HG03469 (cell line): ENCODE measurements at regions not wholly inside any gene's neighbourhood (a gene's known extent, or its start where the extent isn't known, plus 50 kb on each side); places are given as distances from the start of the nearest gene placed in this dataset.
"Not testable (repeated sequence)": the region's sequence is repeated elsewhere in the genome, so short reads cannot be mapped to it uniquely, and the experiment has no call there.

Source experiments
- ATAC-seq: cut with Tn5 transposase; IDR thresholded peaks from one replicate; pipeline ENCODE4 v1.9.1; 2021; ENCODE audit warnings: mild to moderate bottlenecking, moderate library complexity, moderate number of reproducible peaks; ENCODE audit not compliant: unreplicated experiment

DNA sequence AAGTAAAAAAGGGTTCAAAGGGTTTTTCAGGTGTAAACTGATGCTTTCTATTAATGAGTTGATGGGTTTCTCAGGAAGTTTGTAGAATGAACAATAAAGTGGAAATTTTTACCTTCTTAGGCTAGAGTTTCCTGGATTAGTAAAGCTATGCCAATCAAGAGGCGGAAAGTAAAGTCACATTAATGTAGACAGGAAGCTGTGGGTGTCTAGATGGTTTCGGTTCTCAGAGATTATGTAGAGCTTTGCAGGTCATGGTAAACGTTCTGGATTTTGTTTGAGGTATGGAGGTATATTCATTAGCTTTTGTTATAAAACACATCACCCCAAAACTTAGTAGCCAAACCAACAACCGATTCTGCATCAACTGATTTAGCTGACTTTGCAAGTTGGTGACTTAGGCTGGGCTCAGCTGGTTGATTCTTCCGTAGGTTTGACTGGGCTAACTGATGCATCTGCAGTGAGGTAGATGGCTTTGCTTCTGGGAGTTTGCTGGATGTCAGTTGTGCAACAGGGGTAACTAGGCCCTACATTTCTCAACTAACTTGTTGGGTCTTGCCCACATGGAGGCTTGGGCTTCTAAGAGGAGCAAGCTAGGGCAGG is 273.8 kb downstream of the MSX2 start:
- ATAC-seq: no peak

- no peak for ATAC-seq
Measured at GRCh38 chr5:174997688-174998087, 273.3 kb downstream of the MSX2 start.

DNA sequence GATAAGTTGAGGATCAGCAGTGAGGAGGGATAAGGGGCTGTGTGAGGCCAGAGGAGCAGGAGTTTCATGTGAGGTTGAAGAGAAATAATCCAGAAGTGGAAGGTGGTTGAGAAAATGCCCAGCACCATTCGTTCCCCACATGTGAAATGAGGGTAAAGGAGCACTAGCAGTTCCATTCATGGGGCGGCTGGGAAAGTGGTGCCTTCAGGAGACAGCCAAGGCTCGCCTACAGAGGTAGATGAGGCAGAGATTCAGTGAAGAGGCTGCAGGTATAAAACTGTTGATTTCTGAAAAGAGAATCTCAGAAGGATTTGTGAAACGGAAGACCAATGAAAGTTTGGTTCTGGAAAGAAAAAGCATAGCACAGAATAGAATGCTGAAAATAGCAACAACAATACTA is 272.6 kb downstream of the MSX2 start:
- ATAC-seq: no peak

GRCh38 chr5:174995827-174996226 is 271.4 kb downstream of the MSX2 start:
- ATAC-seq: no peak

DNA sequence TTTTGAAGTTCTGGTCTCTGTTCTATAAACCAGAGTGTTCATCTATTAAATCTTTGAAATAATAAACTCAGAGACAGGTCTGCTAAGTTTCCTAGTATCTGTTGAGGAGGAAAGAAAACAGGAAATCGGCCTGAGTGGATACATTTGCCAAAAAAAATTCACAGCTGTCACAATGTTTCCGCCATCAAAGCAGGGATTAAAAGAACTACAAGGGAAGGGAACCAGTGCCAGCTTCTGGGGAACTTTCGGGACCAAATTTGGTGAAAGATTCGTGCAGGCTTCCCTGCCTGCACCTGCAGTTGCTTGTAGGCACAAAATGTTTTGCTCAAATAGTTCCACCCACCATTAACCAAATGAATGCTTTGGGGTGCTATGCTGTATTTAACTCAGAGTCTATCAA is 267.5 kb downstream of the MSX2 start:
- ATAC-seq: no peak

DNA sequence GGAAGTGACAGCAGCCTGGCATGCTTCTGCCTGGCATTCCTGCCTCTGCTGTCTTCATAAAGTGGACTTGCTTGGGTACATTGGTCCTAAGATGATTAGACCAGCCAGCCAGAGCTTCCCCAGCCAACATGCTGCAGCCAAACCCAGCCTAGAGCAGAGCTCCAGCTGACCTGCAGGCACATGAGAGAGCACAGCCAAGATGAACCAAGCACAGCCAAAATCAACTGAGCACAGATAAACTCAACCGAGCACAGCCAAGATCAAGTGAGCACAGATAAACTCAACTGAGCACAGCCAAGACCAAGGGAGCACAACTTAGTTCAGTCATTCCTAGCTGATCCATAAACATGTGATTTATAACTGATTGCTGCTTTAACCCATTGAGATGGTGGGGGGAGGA is 266.5 kb downstream of the MSX2 start:
- no peak for ATAC-seq

- ATAC-seq: no peak
Measured at GRCh38 chr5:174987443-174988012, 263.1 kb downstream of the MSX2 start.

DNA sequence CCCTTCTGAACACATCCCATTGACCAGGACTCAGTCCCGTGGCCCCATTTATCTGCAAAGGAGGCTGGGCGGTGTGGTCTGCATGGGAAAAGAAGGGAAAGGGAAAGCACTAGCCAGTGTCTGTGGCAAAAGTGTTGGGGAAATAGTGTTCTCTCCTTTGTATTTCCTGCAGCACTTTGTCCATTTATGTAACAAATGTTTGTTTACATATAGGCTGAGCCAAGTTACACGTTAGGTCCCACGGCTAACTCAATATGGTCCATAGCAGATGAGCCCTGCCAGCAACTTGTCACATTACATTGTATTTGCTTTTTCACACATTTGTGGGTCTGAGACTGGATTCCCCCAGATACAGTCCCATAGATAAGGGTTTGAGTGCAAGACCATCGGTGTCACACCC is 260.5 kb downstream of the MSX2 start:
- ATAC-seq: no peak

DNA sequence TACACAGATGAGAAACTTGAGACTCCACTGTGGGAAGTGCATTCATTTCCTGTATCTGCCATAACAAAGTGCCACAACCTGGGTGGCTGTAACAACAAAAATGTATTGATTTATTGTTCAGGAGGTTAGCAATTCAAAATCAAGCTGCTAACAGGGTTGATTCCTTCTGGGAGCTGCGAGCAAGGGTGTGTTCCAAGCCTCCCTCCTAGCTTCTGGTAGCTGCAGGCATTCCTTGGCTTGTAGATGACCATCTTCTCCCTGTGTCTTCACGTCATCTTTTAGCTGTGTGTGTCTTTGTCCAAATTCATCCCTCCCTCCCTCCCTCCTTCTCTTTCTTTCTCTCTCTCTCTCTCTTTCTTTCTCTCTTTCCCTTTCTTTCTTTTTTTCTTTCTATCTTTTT is 258.1 kb downstream of the MSX2 start:
- no peak for ATAC-seq

DNA sequence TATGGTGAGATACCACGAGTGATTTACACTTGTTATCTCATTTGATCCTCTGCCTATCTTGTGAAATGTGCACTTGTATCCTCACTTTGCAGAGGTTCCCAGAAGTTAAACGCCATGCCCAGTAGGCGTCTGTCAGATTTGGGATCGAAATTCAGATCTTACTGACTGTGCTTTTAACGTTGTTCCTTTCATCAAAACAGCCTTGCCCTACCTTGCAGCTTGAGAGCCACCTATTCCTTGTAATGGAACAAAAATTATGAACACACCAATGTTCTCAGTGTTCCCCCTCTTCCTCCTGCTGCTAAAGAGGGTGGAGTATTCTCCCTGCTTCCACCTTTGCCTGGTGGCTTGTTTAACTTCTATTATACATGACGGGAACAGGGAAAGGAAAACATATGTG is 257.0 kb downstream of the MSX2 start:
- ATAC-seq: no peak

DNA sequence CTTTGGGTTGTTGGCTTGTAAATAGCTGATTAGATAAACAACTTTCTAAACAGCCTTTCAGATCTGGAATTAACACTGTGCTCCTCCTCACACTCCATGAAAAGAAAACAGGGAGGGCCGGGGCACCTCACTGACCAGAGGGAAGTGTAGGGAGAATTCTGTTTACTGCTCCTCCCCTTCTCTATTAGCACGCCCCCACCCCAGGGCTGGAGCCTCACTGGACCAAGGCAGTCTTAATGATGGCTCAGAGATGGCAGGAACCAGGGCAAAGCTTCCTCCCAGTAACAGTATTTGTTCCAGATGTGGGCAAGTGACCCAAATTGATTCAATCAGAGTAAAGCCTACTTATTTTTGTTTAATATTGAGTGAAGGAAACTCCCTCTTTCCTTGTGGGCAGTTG is 256.6 kb downstream of the MSX2 start:
- no peak for ATAC-seq

DNA sequence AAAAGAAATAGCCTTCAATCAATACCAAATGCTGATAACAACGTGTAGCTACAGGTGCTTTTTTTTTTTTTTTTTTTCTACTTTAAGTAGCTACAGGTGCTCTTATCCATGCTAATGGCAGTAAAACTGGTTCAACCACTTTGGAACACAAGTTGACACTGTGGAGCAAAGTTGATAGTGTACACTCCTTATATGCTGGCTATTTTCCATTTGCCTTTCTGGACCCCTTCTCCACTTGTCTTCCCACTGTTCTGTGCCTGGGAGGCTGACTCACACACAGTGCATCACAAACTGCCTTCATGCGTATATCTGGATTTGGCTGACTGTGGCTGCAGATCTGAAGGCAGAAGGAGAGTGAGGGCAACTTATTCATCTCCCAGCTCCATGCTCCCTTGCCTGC is 247.9 kb downstream of the MSX2 start:
- no peak for ATAC-seq

DNA sequence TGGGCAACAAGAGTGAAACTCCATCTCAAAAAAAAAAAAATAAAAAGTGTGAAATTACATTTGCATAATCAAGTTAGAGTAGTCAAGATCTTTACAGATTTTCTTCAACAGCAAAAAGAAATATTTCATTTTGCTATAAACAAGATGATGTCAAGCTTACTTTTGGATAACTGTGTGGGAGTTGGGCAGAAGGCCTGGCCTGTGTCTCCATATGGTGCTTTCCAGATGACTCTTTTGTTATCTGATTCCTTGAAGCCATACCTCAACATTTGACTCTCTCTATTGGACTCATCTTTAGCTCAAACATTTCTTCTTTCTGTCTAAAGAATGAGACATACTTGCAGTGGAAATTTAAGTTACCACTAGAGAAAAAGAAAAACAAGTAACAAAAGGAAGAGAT is 246.8 kb downstream of the MSX2 start:
- ATAC-seq: no peak

DNA sequence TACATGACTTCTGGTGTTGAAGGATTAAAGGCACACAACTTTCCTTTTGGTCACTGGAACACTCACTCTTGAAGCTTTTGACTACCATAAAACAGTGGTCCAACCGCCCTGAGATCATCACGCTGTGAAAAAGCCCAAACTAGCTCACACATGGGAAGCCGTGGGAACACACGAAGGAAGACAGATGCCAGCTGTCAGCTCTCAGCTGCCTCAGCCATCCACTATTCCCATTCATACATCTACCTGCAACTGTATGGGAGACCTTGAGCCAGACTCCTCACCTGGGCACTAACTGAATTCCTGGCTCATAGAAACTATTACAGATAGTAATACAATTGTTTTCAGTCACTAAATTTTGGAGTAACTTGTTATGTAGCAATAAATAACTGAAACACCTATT is 246.1 kb downstream of the MSX2 start:
- ATAC-seq: no peak

GRCh38 chr5:174953871-174954270 is 229.5 kb downstream of the MSX2 start:
- no peak for ATAC-seq

- ATAC-seq: peak; percentile 79
Measured at GRCh38 chr5:174951151-174951780, 226.9 kb downstream of the MSX2 start.

- no peak for ATAC-seq
Measured at GRCh38 chr5:174947548-174947947, 223.2 kb downstream of the MSX2 start.

- ATAC-seq: no peak
Measured at GRCh38 chr5:174945853-174946252, 221.5 kb downstream of the MSX2 start.

- no peak for ATAC-seq
Measured at GRCh38 chr5:174943785-174944184, 219.4 kb downstream of the MSX2 start.

DNA sequence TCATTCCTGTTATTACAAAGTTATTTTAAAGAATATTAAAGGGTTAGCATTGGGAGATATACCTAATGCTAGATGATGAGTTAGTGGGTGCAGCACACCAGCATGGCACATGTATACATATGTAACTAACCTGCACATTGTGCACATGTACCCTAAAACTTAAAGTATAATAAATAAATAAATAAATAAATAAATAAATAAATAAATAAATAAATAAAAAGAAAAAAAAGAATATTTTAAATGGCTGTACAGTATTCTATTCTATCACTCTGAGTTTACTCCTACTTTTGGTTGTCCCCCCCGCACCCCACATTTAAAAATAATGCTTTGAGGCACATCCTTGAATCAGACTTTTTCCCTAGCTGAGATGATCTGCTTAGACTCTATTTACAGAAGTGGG is 218.6 kb downstream of the MSX2 start:
- ATAC-seq: not testable (repeated sequence)

DNA sequence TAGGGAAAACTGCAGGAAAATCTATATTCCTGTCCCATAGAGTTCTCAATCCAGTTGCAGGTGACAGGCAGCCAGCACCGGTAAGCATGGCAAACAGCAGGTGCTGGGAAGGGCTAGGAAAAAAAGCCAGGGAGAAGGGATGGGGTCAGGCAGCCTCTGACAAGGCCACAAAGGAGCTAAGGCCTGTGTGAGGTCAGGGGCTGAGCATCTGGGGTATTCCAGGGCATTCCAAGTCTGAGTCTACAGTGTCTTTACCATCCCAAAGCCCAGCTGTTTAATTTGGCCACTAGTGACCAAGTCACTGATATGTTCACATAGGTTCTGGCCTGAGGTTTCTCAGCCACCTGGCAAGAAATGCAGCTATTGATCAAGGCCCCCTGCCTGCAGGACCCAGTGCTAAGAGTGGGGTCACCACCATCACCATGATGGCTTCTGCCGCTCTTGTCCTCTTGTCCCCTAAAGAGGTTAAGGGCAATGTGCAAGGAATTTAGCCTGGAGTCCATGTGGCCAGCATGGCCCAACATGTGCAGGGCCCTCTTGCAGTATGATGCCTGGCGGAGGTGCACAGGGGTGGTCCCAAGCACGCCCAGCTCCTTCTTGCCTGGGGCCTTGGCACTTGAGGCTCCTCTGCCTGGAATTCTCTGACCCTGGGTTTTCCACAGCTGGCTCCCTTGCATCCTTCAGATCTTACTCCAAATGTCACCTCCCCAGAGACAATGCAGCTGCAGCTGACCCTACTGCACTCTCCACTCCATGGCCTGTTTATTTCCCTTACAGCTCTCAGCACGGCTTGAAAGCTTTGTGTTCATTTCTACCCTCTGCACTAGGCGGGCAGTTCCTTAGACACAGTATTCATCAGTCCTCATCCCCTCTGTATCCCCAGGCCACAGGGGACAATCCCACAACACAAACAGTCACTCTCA is 213.1 kb downstream of the MSX2 start:
- no peak for ATAC-seq
